Central memory CD8-positive, alpha-beta T cell (primary cell): ENCODE measurements at regions not wholly inside any gene's neighbourhood (a gene's known extent, or its start where the extent isn't known, plus 50 kb on each side); places are given as distances from the start of the nearest gene placed in this dataset.

Experiments used
- ATAC-seq: fragments of 150-1000 bp; cut with Tn5 transposase; replicated peaks from 2 replicates; pipeline ENCODE4 v1.10.0; 2022; ENCODE audit warnings: mild to moderate bottlenecking, moderate FRiP score, moderate number of reproducible peaks; ENCODE audit not compliant: poor library complexity, severe bottlenecking; ENCODE audit errors: extremely low read depth
- DNase-seq, 2 donors: peaks; one replicate each; pipeline ENCODE4 v3.0.0; 2021; ENCODE audit warnings: low spot score in 2 of 2
- H3K27ac Mint-ChIP-seq: one replicate; pipeline ENCODE4 v1.8.0; 2022; ENCODE audit warnings: low read depth, mild to moderate bottlenecking, moderate library complexity, mixed read lengths
- H3K27me3 Mint-ChIP-seq: one replicate; pipeline ENCODE4 v1.8.0; 2022; ENCODE audit warnings: mixed read lengths
- H3K36me3 Mint-ChIP-seq: one replicate; pipeline ENCODE4 v1.8.0; 2022; ENCODE audit warnings: mild to moderate bottlenecking, moderate library complexity, mixed read lengths; ENCODE audit not compliant: insufficient read depth
- H3K4me1 Mint-ChIP-seq: one replicate; pipeline ENCODE4 v1.8.0; 2022; ENCODE audit warnings: mixed read lengths
- H3K4me3 Mint-ChIP-seq: one replicate; pipeline ENCODE4 v1.8.0; 2022; ENCODE audit warnings: mild to moderate bottlenecking, moderate library complexity, mixed read lengths
- H3K9me3 Mint-ChIP-seq: one replicate; pipeline ENCODE4 v1.8.0; 2022; ENCODE audit warnings: mixed read lengths

DNA sequence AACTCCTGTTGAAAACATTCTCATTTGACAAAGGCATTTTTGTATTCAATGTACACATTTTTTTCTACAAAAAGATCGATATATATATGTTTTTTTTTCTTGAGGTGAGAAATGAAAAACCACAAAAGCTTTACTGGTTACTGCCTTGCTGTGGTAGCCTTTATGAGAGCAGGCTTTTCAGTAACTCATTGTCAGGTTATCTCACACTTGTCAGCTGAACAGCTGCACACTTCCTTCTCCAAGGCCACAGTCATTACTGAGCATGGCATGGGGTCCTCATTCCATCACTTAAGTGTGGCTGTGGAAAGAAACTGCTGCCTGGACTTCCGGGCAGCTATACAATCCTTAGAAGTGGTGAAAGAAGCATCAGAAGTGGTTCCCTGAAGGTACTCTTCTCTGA lies 169.3 kb upstream of the ZP4 start:
- H3K4me1 Mint-ChIP-seq = no peaks in the 10 kb centered on the region
- H3K27ac Mint-ChIP-seq = no peak overlapping the region
- H3K4me3 Mint-ChIP-seq = no peak overlapping the region
- no peaks in the 10 kb centered on the region for H3K36me3 Mint-ChIP-seq
- ATAC-seq = no peak
- no peak for DNase-seq
- peaks cover 17% of the 10 kb centered on the region for H3K9me3 Mint-ChIP-seq
- no peaks in the 10 kb centered on the region for H3K27me3 Mint-ChIP-seq

DNA sequence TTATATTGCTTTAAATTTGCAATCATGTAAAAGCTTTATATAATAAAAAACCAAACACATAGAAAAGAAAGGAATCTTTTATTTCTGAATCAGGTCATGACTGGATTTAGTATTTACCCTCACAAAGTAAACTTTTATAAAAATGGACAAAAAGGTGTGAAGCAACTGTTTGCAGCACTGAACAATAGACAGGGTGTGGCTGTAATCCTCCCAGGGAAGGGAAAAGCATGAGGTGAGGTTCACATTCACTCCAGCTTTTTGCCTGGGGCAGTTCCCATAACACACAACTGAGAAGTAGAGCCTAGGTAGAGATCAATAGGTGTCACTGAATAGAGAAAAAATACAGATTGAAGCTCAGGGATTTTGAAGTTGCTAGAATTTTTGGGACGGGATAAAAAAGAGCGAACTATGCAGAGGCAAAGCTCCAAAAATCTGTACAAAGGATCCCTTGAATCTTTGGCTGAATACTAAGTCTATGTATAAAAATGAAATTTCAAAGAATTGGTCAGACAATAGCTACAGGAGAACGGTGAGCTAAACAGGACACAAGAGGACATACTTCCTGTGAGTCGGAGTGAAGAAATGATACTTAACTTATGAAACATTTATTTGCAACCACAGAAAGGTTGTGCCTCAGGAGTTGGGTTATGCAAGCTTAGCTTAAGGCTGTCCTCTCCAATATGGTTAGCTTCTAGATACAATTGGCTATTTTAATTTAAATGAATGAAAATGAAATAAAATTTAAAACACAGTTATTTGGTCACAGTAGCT lies 162.0 kb upstream of the ZP4 start:
- Mint-ChIP-seq H3K27ac (no peak overlapping the region), H3K4me1 (no peaks in the 10 kb centered on the region), H3K4me3 (no peak overlapping the region), H3K9me3 (peaks cover 14% of the 10 kb centered on the region), H3K27me3 (no peaks in the 10 kb centered on the region), H3K36me3 (no peaks in the 10 kb centered on the region)
- DNase-seq (no peak), ATAC-seq (no peak)

DNA sequence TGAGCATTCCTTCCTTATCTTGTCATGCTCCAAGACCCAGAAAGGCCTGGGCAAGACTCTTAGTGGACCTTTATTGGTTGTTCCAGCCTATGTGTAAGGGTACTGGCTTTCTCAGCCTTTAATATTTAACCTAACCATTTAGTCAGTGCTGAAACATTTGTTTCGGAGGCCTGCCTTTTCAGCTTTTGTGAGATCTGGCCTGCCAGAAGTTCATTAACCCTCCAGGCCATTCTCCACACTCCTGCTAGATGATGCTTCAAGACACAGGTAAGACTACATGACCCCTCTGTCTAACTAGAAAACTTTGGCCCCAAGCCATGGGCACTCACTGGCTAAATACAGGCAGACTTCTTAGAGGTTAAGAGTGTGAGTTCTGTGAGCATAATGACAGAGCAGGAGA lies 138.4 kb upstream of the ZP4 start:
- no peaks in the 10 kb centered on the region for H3K4me1 Mint-ChIP-seq
- no peak for ATAC-seq
- no peak for DNase-seq
- H3K27me3 Mint-ChIP-seq = no peaks in the 10 kb centered on the region
- H3K27ac Mint-ChIP-seq = no peak overlapping the region
- H3K9me3 Mint-ChIP-seq = peaks cover 23% of the 10 kb centered on the region
- H3K36me3 Mint-ChIP-seq = peaks cover 2% of the 10 kb centered on the region
- H3K4me3 Mint-ChIP-seq = no peak overlapping the region

DNA sequence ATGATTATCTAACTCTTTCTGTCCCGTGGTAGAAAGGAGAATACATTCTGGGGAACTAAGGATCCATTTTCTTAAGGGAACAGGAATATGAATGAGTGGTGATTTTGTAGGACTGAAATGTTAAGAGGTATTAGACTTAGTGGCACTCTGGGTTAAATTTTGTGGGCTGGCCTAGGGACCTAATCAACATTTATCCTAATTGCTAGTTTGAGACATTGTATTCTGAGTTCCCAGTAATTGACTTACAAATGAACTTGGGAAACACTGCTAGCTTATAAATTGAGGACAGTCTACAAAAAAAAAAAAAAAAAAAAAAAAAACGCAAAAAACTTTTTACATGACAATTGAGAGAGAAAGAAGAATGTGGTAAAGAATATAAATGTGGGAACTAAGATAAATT lies 136.6 kb upstream of the ZP4 start:
- Mint-ChIP-seq H3K4me1 (no peaks in the 10 kb centered on the region), H3K27ac (no peak overlapping the region), H3K36me3 (no peaks in the 10 kb centered on the region), H3K9me3 (peaks cover 12% of the 10 kb centered on the region), H3K27me3 (no peaks in the 10 kb centered on the region), H3K4me3 (no peak overlapping the region)
- DNase-seq (no peak), ATAC-seq (no peak)

DNA sequence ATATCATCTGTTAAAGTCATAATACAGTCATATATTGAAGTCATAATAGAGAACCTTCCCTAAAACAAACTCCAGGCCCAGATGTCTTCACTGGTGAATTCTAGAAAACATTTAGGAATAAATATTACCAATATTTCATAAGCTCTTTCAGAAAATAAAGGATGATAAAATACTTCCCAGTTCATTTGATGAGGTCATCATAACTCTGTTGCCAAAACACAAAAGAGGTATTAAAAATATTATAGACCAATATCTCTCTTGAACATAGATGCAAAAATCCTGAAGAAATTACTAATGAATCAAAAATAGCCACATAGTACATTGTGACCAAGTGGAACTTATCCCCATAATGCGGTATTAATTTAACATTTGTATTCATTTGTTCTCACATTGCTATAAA lies 132.4 kb upstream of the ZP4 start:
- no peak for DNase-seq
- no peaks in the 10 kb centered on the region for H3K4me1 Mint-ChIP-seq

DNA sequence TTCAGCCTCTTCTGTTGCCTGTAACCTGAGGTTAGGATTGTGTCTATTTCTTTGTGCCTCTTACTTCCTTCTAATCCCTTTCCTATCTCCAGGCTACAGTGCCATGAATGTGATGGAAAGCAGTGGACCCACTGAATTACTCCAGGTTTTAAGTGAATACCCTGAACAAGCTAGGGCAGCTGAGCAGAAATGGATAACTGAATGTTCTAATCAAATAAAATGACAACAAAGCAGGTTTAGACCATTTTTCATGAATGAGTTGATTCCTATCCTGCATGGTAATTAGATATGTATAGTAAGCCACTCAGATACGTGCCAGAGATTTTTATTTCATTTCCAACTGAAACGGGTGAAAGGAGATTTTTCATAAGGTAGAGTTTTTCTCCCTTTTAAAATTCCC lies 127.5 kb upstream of the ZP4 start:
- no peak overlapping the region for H3K4me3 Mint-ChIP-seq
- no peak overlapping the region for H3K27ac Mint-ChIP-seq
- ATAC-seq (no peak), DNase-seq (no peak)
- H3K27me3 Mint-ChIP-seq = no peaks in the 10 kb centered on the region
- peaks cover 6% of the 10 kb centered on the region for H3K9me3 Mint-ChIP-seq
- H3K36me3 Mint-ChIP-seq = no peaks in the 10 kb centered on the region
- no peaks in the 10 kb centered on the region for H3K4me1 Mint-ChIP-seq

More for the DNA sequence above, 132.4 kb upstream of the ZP4 start:
- H3K27ac Mint-ChIP-seq = no peak overlapping the region
- no peaks in the 10 kb centered on the region for H3K36me3 Mint-ChIP-seq
- no peak overlapping the region for H3K4me3 Mint-ChIP-seq
- no peaks in the 10 kb centered on the region for H3K27me3 Mint-ChIP-seq
- no peaks in the 10 kb centered on the region for H3K9me3 Mint-ChIP-seq
- no peak for ATAC-seq

DNA sequence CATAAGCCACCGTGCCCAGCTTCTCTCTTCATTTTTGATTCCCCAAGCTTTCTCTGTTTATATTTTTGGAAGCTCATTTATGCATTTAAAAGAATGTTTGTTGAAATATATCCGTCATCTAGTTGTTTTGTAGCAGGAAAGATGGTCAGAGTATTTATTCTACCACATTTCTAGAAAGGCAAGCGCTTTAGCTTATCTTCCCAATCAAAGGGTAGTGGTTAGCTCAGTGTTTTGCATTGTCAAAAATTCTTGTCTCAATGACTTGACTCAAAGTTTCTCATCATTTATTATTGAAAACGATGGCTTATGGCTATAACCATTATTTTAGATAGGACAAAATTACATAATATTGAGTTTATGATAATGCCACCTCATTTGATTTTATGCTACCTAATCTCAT lies 116.1 kb upstream of the ZP4 start:
- Mint-ChIP-seq H3K27me3 (no peaks in the 10 kb centered on the region), H3K4me1 (no peaks in the 10 kb centered on the region), H3K27ac (no peak overlapping the region), H3K36me3 (no peaks in the 10 kb centered on the region), H3K9me3 (no peaks in the 10 kb centered on the region), H3K4me3 (no peak overlapping the region)
- no peak for ATAC-seq
- no peak for DNase-seq

DNA sequence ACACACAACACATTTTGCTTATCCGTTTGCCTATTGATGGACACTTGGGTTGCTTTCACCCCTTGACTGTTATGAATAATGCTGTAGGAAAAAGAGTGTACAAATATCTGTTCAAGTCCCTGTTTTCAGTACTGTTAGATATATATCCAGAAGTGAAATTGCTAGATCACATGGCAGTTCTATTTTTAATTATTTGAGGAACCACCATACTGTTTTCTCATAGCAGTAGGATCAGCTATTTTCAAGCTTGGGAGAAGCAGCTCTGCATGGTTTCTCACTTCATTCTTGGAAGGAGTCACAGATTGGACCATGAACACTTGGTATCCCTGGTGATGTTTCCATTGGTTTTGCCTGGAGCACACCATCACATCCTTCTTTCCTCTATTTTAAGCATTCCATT lies 114.4 kb upstream of the ZP4 start:
- H3K27me3 Mint-ChIP-seq = no peaks in the 10 kb centered on the region
- DNase-seq = no peak

DNA sequence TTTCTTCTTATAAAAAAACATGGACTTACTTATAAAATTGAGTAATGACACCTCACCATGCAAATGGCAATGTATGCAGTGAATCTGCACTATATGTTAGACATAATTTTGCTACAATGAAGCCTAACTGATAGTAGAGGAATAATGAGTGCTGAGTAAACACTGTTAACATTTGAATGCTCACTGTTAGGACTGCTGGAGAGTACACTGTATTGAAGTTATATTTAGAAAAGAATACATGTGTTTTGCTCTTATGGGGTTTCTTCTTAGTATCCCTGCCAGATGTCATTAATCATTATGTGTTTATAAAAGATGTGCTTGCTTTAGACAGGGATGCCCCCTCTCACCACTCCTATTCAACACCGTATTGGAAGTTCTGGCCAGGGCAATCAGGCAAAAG lies 111.1 kb upstream of the ZP4 start:
- Mint-ChIP-seq H3K27ac (no peak overlapping the region), H3K27me3 (no peaks in the 10 kb centered on the region), H3K36me3 (no peaks in the 10 kb centered on the region), H3K4me1 (no peaks in the 10 kb centered on the region), H3K9me3 (peaks cover 7% of the 10 kb centered on the region), H3K4me3 (no peak overlapping the region)
- ATAC-seq (no peak), DNase-seq (no peak)

More for the DNA sequence above, 114.4 kb upstream of the ZP4 start:
- no peak for ATAC-seq
- Mint-ChIP-seq H3K9me3 (peaks cover under 1% of the 10 kb centered on the region), H3K36me3 (no peaks in the 10 kb centered on the region), H3K4me1 (no peaks in the 10 kb centered on the region), H3K4me3 (no peak overlapping the region), H3K27ac (no peak overlapping the region)

DNA sequence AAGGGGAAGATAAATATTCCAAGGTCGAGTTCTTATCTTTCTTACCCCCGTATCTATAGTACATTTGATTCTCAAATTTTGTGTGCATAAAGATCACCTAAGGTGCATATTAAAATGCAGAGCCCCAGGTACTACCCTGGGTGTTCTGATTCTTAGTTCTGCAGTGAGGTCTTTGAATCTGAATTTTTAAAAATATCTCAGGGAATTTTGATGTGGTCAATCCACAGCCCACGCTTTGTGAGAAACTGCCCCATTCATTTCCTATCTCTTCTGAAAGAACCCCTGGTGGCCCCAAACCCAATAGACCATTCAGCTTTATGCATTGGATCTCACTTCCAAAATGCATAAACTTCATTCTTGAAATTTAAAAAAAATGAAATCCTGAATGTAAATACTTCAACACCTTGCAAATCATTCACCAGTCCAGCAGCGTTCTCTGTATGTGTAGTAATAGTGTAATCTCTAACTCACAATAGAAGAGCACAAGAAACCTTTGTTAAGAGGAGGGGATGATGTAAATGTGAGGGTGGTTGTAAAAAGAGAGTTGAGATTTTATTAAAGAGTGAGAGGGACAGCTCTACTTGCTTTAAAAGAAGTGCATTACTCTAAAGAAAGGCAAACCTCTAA lies 108.8 kb upstream of the ZP4 start:
- Mint-ChIP-seq H3K36me3 (no peaks in the 10 kb centered on the region), H3K4me3 (no peak overlapping the region), H3K27me3 (no peaks in the 10 kb centered on the region), H3K27ac (no peak overlapping the region), H3K4me1 (no peaks in the 10 kb centered on the region), H3K9me3 (peaks cover 12% of the 10 kb centered on the region)
- ATAC-seq (no peak), DNase-seq (no peak)

DNA sequence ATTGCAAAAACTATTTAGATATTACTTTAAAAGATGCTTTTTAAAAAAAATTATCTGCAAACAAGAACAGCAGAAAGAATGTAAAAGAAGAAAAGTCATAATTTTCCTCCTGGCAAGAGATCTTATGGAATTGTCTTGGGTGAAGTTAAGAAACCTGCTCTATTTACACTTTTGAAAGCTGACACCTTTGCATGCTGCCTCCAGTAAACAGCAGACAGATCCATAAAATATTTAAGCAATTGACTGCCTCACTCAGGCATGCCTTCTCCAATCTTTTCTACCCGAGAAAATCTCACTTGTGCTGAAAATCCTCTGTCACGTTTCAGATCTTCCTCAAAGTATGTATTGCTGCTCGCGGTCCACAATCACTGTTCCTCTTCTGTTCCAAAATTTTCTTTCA lies 107.9 kb upstream of the ZP4 start:
- H3K36me3 Mint-ChIP-seq = no peaks in the 10 kb centered on the region
- peaks cover 12% of the 10 kb centered on the region for H3K9me3 Mint-ChIP-seq
- no peaks in the 10 kb centered on the region for H3K4me1 Mint-ChIP-seq
- H3K4me3 Mint-ChIP-seq = no peak overlapping the region
- no peak for DNase-seq
- ATAC-seq = no peak
- H3K27ac Mint-ChIP-seq = no peak overlapping the region
- H3K27me3 Mint-ChIP-seq = no peaks in the 10 kb centered on the region

DNA sequence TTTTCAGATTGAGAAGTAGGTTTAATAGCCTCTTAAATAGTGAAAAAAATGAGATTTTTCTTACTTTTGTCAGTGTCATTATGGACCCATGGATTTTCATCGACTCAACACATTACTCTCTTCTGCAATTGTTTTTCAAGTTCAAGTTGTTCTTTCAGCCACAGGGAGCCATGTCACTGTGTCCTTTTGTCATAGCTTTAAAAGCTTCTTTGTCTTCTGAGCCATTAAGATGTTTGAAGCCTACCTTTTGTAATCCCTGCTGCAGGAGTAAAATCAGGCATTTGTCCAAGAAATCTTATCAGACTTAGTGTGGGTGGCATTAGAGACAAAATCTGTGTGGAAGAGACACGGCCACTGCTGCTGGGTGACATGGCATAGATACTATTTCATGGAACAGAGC lies 92.8 kb upstream of the ZP4 start:
- Mint-ChIP-seq H3K27me3 (no peaks in the 10 kb centered on the region), H3K36me3 (peaks cover 2% of the 10 kb centered on the region), H3K4me3 (no peak overlapping the region), H3K4me1 (no peaks in the 10 kb centered on the region), H3K27ac (no peak overlapping the region), H3K9me3 (peaks cover 7% of the 10 kb centered on the region)
- no peak for DNase-seq
- no peak for ATAC-seq

DNA sequence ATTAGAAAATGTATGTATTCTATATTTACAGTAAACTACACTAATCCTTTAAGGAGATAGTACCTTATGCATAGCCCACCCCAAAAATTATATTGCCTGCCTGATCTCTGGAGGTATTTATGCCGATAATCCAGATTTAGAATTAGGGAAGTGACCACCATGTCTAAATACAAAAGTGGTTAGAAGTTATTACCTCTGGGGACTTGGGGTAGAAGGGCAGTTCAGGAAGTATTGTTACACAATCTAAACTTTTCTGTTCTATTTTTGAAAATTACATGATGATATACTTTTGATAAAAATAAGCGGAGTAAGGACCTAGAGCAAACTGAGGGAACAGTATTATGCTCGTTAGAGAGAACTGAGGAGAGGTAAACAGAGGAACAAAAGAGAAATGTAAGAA lies 90.5 kb upstream of the ZP4 start:
- H3K4me1 Mint-ChIP-seq = no peaks in the 10 kb centered on the region
- H3K27ac Mint-ChIP-seq = no peak overlapping the region
- DNase-seq (no peak), ATAC-seq (no peak)
- no peaks in the 10 kb centered on the region for H3K27me3 Mint-ChIP-seq
- no peak overlapping the region for H3K4me3 Mint-ChIP-seq
- H3K36me3 Mint-ChIP-seq = peaks cover 2% of the 10 kb centered on the region
- H3K9me3 Mint-ChIP-seq = peaks cover 6% of the 10 kb centered on the region
